NCI-H82 (cell line): ENCODE measurements at regions not wholly inside any gene's neighbourhood (a gene's known extent, or its start where the extent isn't known, plus 50 kb on each side); places are given as distances from the start of the nearest gene placed in this dataset.
A peak's percentile ranks its signal among the peaks of the same experiment; 100 is the strongest.

Source experiments
- DNase-seq: peaks from one replicate; lab custom pipeline; 2025; lab: John Stamatoyannopoulos, UW

- DNase-seq = peak; percentile 14
These were observed 548.7 kb upstream of the MAP3K7 start for GRCh38 chr6:91135406-91136103.

- no peak for DNase-seq
These were observed 545.6 kb upstream of the MAP3K7 start for GRCh38 chr6:91132461-91132860.

- no peak for DNase-seq
These were observed 543.3 kb upstream of the MAP3K7 start for GRCh38 chr6:91130126-91130525.

GRCh38 chr6:91127752-91128151, 540.9 kb upstream of the MAP3K7 start:
- no peak for DNase-seq

GRCh38 chr6:91126876-91127275, 540.0 kb upstream of the MAP3K7 start:
- DNase-seq = no peak

GRCh38 chr6:91117550-91117949, 530.7 kb upstream of the MAP3K7 start:
- no peak for DNase-seq

- DNase-seq = no peak
These were observed 527.3 kb upstream of the MAP3K7 start for GRCh38 chr6:91114123-91114708.

- no peak for DNase-seq
These were observed 519.2 kb upstream of the MAP3K7 start for GRCh38 chr6:91106083-91106482.

- no peak for DNase-seq
These were observed 518.7 kb upstream of the MAP3K7 start for GRCh38 chr6:91105532-91105931.

GRCh38 chr6:91099479-91099878, 512.6 kb upstream of the MAP3K7 start:
- DNase-seq = no peak

- DNase-seq = peak; percentile 34
These were observed 511.1 kb upstream of the MAP3K7 start for GRCh38 chr6:91098006-91098405.

GRCh38 chr6:91097364-91097763, 510.5 kb upstream of the MAP3K7 start:
- DNase-seq = no peak

- DNase-seq = no peak
These were observed 508.1 kb upstream of the MAP3K7 start for GRCh38 chr6:91094806-91095475.

GRCh38 chr6:91094341-91094740, 507.5 kb upstream of the MAP3K7 start:
- DNase-seq = no peak

GRCh38 chr6:91088976-91089375, 502.1 kb upstream of the MAP3K7 start:
- no peak for DNase-seq

- no peak for DNase-seq
These were observed 501.6 kb upstream of the MAP3K7 start for GRCh38 chr6:91088515-91088914.

GRCh38 chr6:91087908-91088307, 501.0 kb upstream of the MAP3K7 start:
- no peak for DNase-seq

- DNase-seq = peak; percentile 5
These were observed 496.3 kb upstream of the MAP3K7 start for GRCh38 chr6:91083211-91083610.

- DNase-seq = peak; percentile 15
These were observed 495.5 kb upstream of the MAP3K7 start for GRCh38 chr6:91082311-91082832.

GRCh38 chr6:91081452-91082067, 494.7 kb upstream of the MAP3K7 start:
- DNase-seq = peak; percentile 70

- DNase-seq = no peak
These were observed 494.0 kb upstream of the MAP3K7 start for GRCh38 chr6:91080871-91081270.

GRCh38 chr6:91079969-91080368, 493.1 kb upstream of the MAP3K7 start:
- peak; percentile 4 for DNase-seq
